Duodenal mucosa (tissue), 2 donors: ENCODE measurements at regions not wholly inside any gene's neighbourhood (a gene's known extent, or its start where the extent isn't known, plus 50 kb on each side); places are given as distances from the start of the nearest gene placed in this dataset.

Experiments used
- H3K27ac ChIP-seq: one replicate; pipeline ENCODE4 v1.7.0; 2013; ENCODE audit warnings: low read depth, low read length
- H3K27me3 ChIP-seq, 2 donors: one replicate each; pipeline ENCODE4 v1.7.0; 2013; ENCODE audit warnings: low read length in 2 of 2, control low read depth in 1 of 2; ENCODE audit not compliant: insufficient read depth in 2 of 2, control insufficient read depth in 1 of 2
- H3K36me3 ChIP-seq, 2 donors: one replicate each; pipeline ENCODE4 v1.7.0; 2013; ENCODE audit warnings: low read length in 2 of 2, control low read depth in 1 of 2; ENCODE audit not compliant: insufficient read depth in 2 of 2, control insufficient read depth in 1 of 2
- H3K4me1 ChIP-seq, 2 donors: one replicate each; pipeline ENCODE4 v1.7.0; 2013; ENCODE audit warnings: low read length in 2 of 2, control low read depth in 1 of 2; ENCODE audit not compliant: insufficient read depth in 2 of 2, control insufficient read depth in 1 of 2
- H3K4me3 ChIP-seq, 2 donors: one replicate each; pipeline ENCODE4 v1.7.0; 2013; ENCODE audit warnings: low read length in 2 of 2, low read depth in 1 of 2
- H3K9ac ChIP-seq, 2 donors: one replicate each; pipeline ENCODE4 v1.7.0; 2013; ENCODE audit warnings: low read length in 2 of 2, low read depth in 1 of 2
- H3K9me3 ChIP-seq, 2 donors: one replicate each; pipeline ENCODE4 v1.7.0; 2013; ENCODE audit warnings: low read length in 2 of 2, control low read depth in 1 of 2; ENCODE audit not compliant: control insufficient read depth in 1 of 2

GRCh38 chr5:2415678-2416077 lies 335.8 kb downstream of the IRX2 start:
- H3K27ac ChIP-seq: no peak overlapping the region
- H3K9ac ChIP-seq: no peak overlapping the region
- H3K36me3 ChIP-seq: no peaks in the 10 kb centered on the region
- H3K9me3 ChIP-seq: no peaks in the 10 kb centered on the region
- H3K4me3 ChIP-seq: no peak overlapping the region
- H3K27me3 ChIP-seq: no peaks in the 10 kb centered on the region
- H3K4me1 ChIP-seq: no peaks in the 10 kb centered on the region

DNA sequence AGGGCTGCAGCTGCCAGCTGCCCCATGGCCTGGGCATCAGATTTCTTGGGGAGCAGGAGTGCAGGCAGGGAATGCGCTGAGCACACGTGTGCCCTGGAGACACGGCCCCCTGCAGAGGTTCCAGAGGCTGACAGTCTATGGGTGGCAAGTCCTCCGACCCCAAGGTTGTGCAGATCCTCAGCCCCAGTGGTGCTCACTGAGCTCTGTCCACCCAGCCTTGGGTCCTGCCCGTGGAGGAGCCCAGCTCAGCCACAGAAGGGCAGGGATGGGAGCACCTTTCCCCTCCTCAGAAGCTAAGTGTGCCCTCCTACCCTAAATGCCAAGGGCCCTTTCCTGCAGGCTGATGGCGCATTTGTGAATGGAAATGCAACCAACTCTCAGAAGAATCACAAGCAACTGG lies 341.0 kb downstream of the IRX2 start:
- Histone ChIP-seq H3K9me3 (no peaks in the 10 kb centered on the region), H3K4me1 (no peaks in the 10 kb centered on the region), H3K9ac (no peak overlapping the region), H3K4me3 (no peak overlapping the region), H3K36me3 (no peaks in the 10 kb centered on the region), H3K27me3 (no peaks in the 10 kb centered on the region), H3K27ac (no peak overlapping the region)

- Histone ChIP-seq H3K36me3 (no peaks in the 10 kb centered on the region), H3K27me3 (no peaks in the 10 kb centered on the region), H3K4me3 (no peak overlapping the region), H3K4me1 (no peaks in the 10 kb centered on the region), H3K9ac (no peak overlapping the region), H3K9me3 (no peaks in the 10 kb centered on the region), H3K27ac (no peak overlapping the region)
These were observed 348.2 kb downstream of the IRX2 start for GRCh38 chr5:2403296-2403695.

DNA sequence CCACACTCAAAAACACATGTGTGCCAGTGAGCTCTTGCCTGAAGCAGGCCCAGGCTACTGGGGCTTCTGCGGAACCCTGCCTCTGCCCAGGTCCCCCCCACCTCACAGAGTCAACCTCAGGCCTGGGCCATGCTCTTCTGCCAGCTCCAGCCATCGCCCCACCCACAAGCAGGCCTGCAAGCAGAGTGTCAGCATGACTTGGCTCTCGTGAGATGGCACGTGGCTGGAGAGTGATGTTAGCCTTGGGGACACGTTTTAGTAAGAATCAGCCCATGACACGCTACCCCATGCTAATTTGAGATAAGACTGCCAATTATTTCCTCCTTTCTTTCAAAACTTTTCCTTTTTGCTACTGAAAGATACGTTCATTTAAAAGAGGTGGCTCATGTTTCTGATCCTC lies 351.7 kb downstream of the IRX2 start:
- Histone ChIP-seq H3K36me3 (no peaks in the 10 kb centered on the region), H3K27ac (no peak overlapping the region), H3K9me3 (no peaks in the 10 kb centered on the region), H3K4me1 (no peaks in the 10 kb centered on the region), H3K27me3 (no peaks in the 10 kb centered on the region), H3K4me3 (no peak overlapping the region), H3K9ac (no peak overlapping the region)

- Histone ChIP-seq H3K27ac (no peak overlapping the region), H3K4me1 (no peaks in the 10 kb centered on the region), H3K27me3 (no peaks in the 10 kb centered on the region), H3K36me3 (no peaks in the 10 kb centered on the region), H3K4me3 (no peak overlapping the region), H3K9me3 (no peaks in the 10 kb centered on the region), H3K9ac (no peak overlapping the region)
These were observed 352.4 kb downstream of the IRX2 start for GRCh38 chr5:2399096-2399495.

DNA sequence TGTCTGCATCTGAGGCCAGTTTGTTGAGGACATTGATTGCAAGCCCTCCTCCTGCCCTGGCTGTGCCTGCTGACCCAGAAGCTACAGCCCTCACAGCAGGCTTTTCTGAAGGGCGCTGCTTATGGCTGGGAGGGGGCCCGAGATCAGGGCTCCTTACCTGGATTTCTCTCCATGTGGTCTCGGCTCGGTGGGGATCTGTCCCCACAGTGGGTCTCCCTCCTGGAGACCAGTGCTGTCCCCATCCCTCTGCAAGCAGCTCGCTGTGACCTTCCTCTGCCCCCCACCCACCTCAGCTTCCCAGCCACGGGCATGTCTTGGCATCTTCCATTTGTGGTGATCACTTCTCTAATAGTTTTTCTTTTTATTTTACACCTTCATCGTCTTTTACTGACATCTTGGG lies 357.9 kb downstream of the IRX2 start:
- no peaks in the 10 kb centered on the region for H3K27me3 ChIP-seq
- no peak overlapping the region for H3K4me3 ChIP-seq
- no peaks in the 10 kb centered on the region for H3K9me3 ChIP-seq
- H3K36me3 ChIP-seq: no peaks in the 10 kb centered on the region
- H3K27ac ChIP-seq: no peak overlapping the region
- no peaks in the 10 kb centered on the region for H3K4me1 ChIP-seq
- H3K9ac ChIP-seq: no peak overlapping the region

GRCh38 chr5:2391566-2391965 lies 359.9 kb downstream of the IRX2 start:
- H3K27me3 ChIP-seq: no peaks in the 10 kb centered on the region
- no peaks in the 10 kb centered on the region for H3K4me1 ChIP-seq
- H3K4me3 ChIP-seq: no peak overlapping the region
- H3K9me3 ChIP-seq: no peaks in the 10 kb centered on the region
- H3K36me3 ChIP-seq: no peaks in the 10 kb centered on the region
- no peak overlapping the region for H3K9ac ChIP-seq
- no peak overlapping the region for H3K27ac ChIP-seq

- Histone ChIP-seq H3K27ac (no peak overlapping the region), H3K9me3 (no peaks in the 10 kb centered on the region), H3K36me3 (no peaks in the 10 kb centered on the region)
These were observed 360.5 kb downstream of the IRX2 start for GRCh38 chr5:2391021-2391420.

DNA sequence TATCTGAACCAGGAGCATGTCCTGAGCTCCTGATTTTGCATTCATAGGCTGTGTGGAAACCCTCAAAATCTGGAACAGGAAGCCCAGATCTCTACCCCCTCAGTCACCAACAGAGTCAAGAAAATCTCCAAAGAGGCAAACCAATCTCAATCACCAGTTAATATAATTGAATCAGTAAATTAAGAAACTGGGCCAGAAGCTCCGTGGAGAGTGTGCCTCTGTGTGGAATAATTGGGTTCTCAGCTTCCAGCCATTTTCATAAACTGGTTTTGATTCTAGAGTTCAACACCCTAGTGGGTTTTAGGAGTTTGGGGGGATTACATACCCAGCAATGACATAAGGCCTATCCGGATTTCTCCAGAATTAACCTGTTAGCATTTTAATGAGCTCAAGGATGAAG lies 362.9 kb downstream of the IRX2 start:
- no peaks in the 10 kb centered on the region for H3K36me3 ChIP-seq
- no peaks in the 10 kb centered on the region for H3K9me3 ChIP-seq
- no peaks in the 10 kb centered on the region for H3K4me1 ChIP-seq
- no peak overlapping the region for H3K4me3 ChIP-seq
- H3K27ac ChIP-seq: no peak overlapping the region
- H3K27me3 ChIP-seq: no peaks in the 10 kb centered on the region
- no peak overlapping the region for H3K9ac ChIP-seq

More at GRCh38 chr5:2391021-2391420, 360.5 kb downstream of the IRX2 start:
- no peaks in the 10 kb centered on the region for H3K4me1 ChIP-seq
- no peak overlapping the region for H3K9ac ChIP-seq
- no peaks in the 10 kb centered on the region for H3K27me3 ChIP-seq
- H3K4me3 ChIP-seq: no peak overlapping the region

DNA sequence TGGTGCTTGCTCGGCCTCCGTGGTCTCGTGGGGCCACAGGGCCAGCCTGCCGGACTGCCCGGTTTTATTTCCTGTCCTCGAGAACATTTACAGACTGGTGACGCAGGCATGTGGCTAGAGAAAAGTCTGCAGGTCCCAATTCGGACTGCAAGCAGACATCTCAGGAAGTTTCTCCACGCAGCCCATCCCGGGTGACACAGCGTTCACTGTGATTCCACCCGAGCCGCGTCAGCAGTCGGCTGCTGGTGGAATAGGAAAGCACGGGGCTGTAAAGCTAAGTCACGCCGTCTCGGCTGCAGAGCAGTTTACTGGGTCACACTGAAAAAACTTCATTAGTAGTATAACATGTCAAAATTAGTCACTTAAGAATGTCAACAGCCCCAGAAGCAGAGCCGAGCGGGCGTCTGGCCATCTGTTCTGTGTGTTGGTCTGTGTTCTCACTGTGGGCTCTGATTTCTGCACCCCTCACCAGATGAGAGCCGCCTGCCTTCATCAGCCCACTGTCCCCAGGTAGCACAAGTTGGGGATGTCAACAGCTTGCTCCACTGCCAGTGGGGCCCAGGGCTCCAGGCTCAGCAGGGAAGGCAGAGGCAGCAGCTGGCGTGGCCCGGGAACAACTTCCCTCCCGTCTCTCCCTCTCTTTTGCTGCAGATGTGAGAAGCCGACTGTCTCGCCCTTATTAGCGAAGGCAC lies 363.7 kb downstream of the IRX2 start:
- H3K4me3 ChIP-seq: no peak overlapping the region
- no peaks in the 10 kb centered on the region for H3K27me3 ChIP-seq
- H3K4me1 ChIP-seq: no peaks in the 10 kb centered on the region
- H3K9ac ChIP-seq: no peak overlapping the region
- no peaks in the 10 kb centered on the region for H3K36me3 ChIP-seq
- H3K9me3 ChIP-seq: no peaks in the 10 kb centered on the region
- H3K27ac ChIP-seq: no peak overlapping the region

DNA sequence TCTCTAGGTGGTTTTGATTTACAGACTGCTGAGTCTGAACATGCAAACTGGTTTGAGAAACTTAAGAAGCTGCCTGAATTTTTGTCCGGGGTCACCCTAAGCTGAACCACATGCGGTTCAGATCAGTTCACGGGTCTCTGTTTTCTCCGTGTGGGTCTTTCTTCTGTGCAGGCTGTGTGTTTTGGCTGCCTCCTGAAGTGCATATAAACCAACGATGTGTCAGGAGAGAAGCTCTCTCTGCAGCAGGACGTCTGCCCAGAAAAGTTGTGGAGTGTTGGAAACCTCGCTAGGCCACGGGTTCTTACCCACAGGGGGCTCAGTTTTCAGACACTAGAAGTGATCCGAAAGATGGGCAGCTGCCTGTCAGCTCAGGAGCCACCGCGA lies 364.2 kb downstream of the IRX2 start:
- no peaks in the 10 kb centered on the region for H3K9me3 ChIP-seq
- H3K27ac ChIP-seq: no peak overlapping the region
- no peaks in the 10 kb centered on the region for H3K4me1 ChIP-seq
- no peaks in the 10 kb centered on the region for H3K36me3 ChIP-seq
- H3K4me3 ChIP-seq: no peak overlapping the region
- no peak overlapping the region for H3K9ac ChIP-seq
- H3K27me3 ChIP-seq: no peaks in the 10 kb centered on the region
